ENCODE measurements at regions not wholly inside any gene's neighbourhood (a gene's known extent, or its start where the extent isn't known, plus 50 kb on each side); places are given as distances from the start of the nearest gene placed in this dataset.

GRCh38 chr12:107365703-107366102 lies 272.4 kb upstream of the CRY1 start:
- no peaks in the 10 kb centered on the region for H3K4me1 ChIP-seq (ENCODE audit: control insufficient read depth in 5 of 5, insufficient read depth in 5 of 5, low read length in 5 of 5)
- H3K9ac ChIP-seq (ENCODE audit: insufficient read depth in 1 of 2, low read length in 2 of 2), result no peak overlapping the region
- TF ChIP-seq CTCF (IDR thresholded peaks at IDR 0.05; ENCODE audit: control extremely low read depth, extremely low read depth), result no peak
- no peak overlapping the region for H3K27ac ChIP-seq (ENCODE audit: low read depth in 1 of 2, low read length in 1 of 2)
- peaks cover 0 to 7% (median 6%) of the 10 kb centered on the region in 3 donors for H3K27me3 ChIP-seq (ENCODE audit: control insufficient read depth in 3 of 3, insufficient read depth in 3 of 3, low read length in 2 of 3)
- DNase-seq (no peak), ATAC-seq (ENCODE audit: insufficient read depth, low FRiP score) (no peak)
- 81% methylated on average over 3 of the region's 3 CpGs for WGBS, 2 donors
- no peaks in the 10 kb centered on the region for H3K36me3 ChIP-seq (ENCODE audit: control insufficient read depth in 4 of 4, insufficient read depth in 4 of 4, low read length in 4 of 4)
- H3K9me3 ChIP-seq (ENCODE audit: control insufficient read depth in 4 of 4, insufficient read depth in 3 of 4, low read length in 3 of 4), result no peaks in the 10 kb centered on the region
- H3K4me3 ChIP-seq, result no peak overlapping the region

- Histone ChIP-seq H3K4me1 (ENCODE audit: control insufficient read depth in 5 of 5, insufficient read depth in 5 of 5, low read length in 5 of 5) (no peaks in the 10 kb centered on the region), H3K27ac (ENCODE audit: low read depth in 1 of 2, low read length in 1 of 2) (no peak overlapping the region), H3K27me3 (ENCODE audit: control insufficient read depth in 3 of 3, insufficient read depth in 3 of 3, low read length in 2 of 3) (peaks cover 0 to 6% (median 5%) of the 10 kb centered on the region in 3 donors), H3K36me3 (ENCODE audit: control insufficient read depth in 4 of 4, insufficient read depth in 4 of 4, low read length in 4 of 4) (no peaks in the 10 kb centered on the region), H3K4me3 (no peak overlapping the region), H3K9me3 (ENCODE audit: control insufficient read depth in 4 of 4, insufficient read depth in 3 of 4, low read length in 3 of 4) (no peaks in the 10 kb centered on the region), H3K9ac (ENCODE audit: insufficient read depth in 1 of 2, low read length in 2 of 2) (no peak overlapping the region)
- no peak for TF ChIP-seq CTCF (IDR thresholded peaks at IDR 0.05; ENCODE audit: control extremely low read depth, extremely low read depth)
- ATAC-seq (ENCODE audit: insufficient read depth, low FRiP score) (no peak), DNase-seq (no peak)
- WGBS, 2 donors, result 85 to 98% methylated on average over 2 of the region's 2 CpGs
Measured at GRCh38 chr12:107366322-107366721, 273.0 kb upstream of the CRY1 start.

GRCh38 chr12:107368586-107368985 lies 275.2 kb upstream of the CRY1 start:
- Histone ChIP-seq H3K27ac (ENCODE audit: low read depth in 1 of 2, low read length in 1 of 2) (no peak overlapping the region), H3K27me3 (ENCODE audit: control insufficient read depth in 3 of 3, insufficient read depth in 3 of 3, low read length in 2 of 3) (peaks cover 0 to 4% (median 0%) of the 10 kb centered on the region in 3 donors), H3K9ac (ENCODE audit: insufficient read depth in 1 of 2, low read length in 2 of 2) (no peak overlapping the region), H3K36me3 (ENCODE audit: control insufficient read depth in 4 of 4, insufficient read depth in 4 of 4, low read length in 4 of 4) (no peaks in the 10 kb centered on the region), H3K9me3 (ENCODE audit: control insufficient read depth in 4 of 4, insufficient read depth in 3 of 4, low read length in 3 of 4) (peaks cover 0 to 2% (median 0%) of the 10 kb centered on the region in 4 donors), H3K4me3 (no peak overlapping the region), H3K4me1 (ENCODE audit: control insufficient read depth in 5 of 5, insufficient read depth in 5 of 5, low read length in 5 of 5) (peaks cover 0 to 3% (median 0%) of the 10 kb centered on the region in 5 donors)
- TF ChIP-seq CTCF (IDR thresholded peaks at IDR 0.05; ENCODE audit: control extremely low read depth, extremely low read depth), result no peak
- DNase-seq (no peak), ATAC-seq (ENCODE audit: insufficient read depth, low FRiP score) (no peak)
- 51 to 70% methylated on average over 5 of the region's 5 CpGs for WGBS, 2 donors

DNA sequence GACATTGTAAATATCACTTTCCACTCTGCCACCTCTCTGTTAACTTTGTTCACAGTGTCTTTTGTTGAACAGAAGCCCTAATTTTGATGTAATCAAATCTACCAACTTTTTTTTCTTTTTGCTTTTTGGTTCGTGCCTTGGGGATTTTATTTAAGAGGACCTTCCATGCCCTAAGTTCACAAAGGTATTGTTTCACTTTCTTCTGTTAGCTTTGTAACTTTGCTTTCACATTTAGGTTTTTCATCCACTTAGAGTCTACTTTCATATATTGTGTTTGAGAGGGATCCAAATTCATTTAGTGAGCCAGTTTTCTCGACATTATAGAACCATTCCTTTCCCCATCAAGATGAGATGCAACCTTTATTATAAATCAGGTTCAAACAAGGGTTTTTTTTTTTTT lies 275.7 kb upstream of the CRY1 start:
- Histone ChIP-seq H3K4me3 (no peak overlapping the region), H3K27ac (ENCODE audit: low read depth in 1 of 2, low read length in 1 of 2) (no peak overlapping the region), H3K9me3 (ENCODE audit: control insufficient read depth in 4 of 4, insufficient read depth in 3 of 4, low read length in 3 of 4) (peaks cover 0 to 2% (median 0%) of the 10 kb centered on the region in 4 donors), H3K36me3 (ENCODE audit: control insufficient read depth in 4 of 4, insufficient read depth in 4 of 4, low read length in 4 of 4) (no peaks in the 10 kb centered on the region), H3K27me3 (ENCODE audit: control insufficient read depth in 3 of 3, insufficient read depth in 3 of 3, low read length in 2 of 3) (peaks cover 0 to 4% (median 0%) of the 10 kb centered on the region in 3 donors), H3K4me1 (ENCODE audit: control insufficient read depth in 5 of 5, insufficient read depth in 5 of 5, low read length in 5 of 5) (peaks cover 0 to 3% (median 0%) of the 10 kb centered on the region in 5 donors), H3K9ac (ENCODE audit: insufficient read depth in 1 of 2, low read length in 2 of 2) (no peak overlapping the region)
- no peak for DNase-seq
- WGBS, 2 donors, result 72 to 74% methylated on average over 2 of the region's 2 CpGs
- TF ChIP-seq CTCF (IDR thresholded peaks at IDR 0.05; ENCODE audit: control extremely low read depth, extremely low read depth), result no peak
- no peak for ATAC-seq (ENCODE audit: insufficient read depth, low FRiP score)

Measured in lung (tissue), 11 donors.